Non-pigmented ciliary epithelial cell (primary cell): ENCODE measurements at regions not wholly inside any gene's neighbourhood (a gene's known extent, or its start where the extent isn't known, plus 50 kb on each side); places are given as distances from the start of the nearest gene placed in this dataset.

Source experiments
- DNase-seq: peaks from one replicate; pipeline ENCODE4 v3.0.0-alpha.2; 2010; ENCODE audit warnings: low read depth

- DNase-seq = no peak
Observed at GRCh38 chr6:166774770-166775169, 147.7 kb upstream of the RPS6KA2 start.

- no peak for DNase-seq
Observed at GRCh38 chr6:166774292-166774691, 147.2 kb upstream of the RPS6KA2 start.

DNA sequence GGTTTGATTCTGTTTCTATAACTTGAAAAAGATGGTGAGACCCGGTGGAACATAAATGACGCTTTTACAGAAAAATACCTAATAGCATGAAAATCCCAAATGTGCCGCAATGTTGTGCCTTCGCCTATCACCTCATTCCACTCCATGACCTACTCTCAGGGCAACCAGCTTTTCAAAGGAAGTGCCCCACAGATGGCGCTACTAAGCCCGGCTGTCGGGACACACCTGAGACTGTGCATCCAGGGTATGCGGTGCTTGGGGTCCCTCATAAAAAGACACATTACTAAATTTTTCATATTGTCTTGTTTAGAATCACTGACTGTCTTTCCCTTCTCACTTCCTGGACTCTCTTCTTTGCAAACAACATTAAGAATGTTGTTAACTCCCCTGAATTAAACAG, 145.5 kb upstream of the RPS6KA2 start:
- no peak for DNase-seq

GRCh38 chr6:166771701-166772100, 144.7 kb upstream of the RPS6KA2 start:
- no peak for DNase-seq

DNA sequence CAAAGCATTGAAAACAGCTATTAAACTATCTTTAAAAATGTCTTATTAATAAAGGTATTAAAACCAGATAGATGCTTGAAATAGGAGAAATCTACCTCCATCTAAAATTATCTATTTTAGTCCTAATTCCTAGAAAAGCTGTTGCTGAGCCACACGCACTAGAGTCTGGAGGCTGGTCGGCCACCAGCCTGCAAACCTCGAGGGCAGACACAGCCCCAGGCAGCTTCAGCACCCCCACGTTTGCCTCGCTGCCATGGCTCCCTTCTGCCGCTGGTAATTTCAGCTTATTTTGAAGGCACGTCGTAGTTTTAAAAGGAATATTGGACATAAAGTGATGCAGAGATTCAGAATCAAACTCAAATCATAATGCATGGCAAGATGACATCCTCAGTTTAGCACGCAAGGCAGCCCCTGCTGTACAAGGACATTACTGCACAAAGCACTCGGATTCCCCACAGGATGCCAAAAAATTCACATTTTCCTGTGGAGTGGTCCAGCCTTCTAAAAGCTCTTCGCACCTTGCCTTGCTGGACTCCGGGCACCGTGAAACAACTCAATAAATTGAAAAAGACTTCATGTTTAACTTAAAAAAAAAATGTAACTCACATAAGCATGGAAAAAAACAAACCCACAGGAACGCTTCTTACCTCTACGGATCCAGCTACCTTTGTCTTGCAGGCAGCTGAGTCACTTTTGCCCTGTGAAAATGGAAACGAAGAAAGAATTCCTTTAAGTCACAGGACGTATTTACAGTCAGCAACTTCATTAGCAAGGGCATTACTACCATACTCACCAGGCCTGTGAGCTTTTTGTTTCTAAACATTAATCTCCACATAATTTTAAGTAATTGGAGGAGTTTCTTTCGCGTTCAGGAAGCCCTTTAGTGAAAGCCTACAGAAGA, 143.4 kb upstream of the RPS6KA2 start:
- no peak for DNase-seq

DNA sequence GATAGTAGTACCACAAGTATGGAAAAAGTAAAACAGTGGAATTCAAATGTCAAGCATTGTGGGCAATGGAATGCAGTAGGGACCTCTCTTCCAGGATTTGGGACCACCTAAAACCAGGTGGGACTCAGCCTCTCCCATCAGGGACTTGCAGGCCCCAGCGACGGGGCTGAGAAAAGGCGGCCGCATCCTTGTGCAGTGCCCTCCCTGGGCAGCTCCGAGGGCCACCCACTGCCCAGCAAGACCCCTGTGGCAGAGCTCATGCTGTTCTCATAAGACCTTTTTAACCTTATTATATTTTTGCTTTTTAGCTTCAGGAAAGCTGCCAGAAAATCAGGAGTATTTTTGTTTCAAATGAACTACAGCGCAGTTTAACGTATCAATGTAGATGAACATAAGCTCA, 142.6 kb upstream of the RPS6KA2 start:
- no peak for DNase-seq

GRCh38 chr6:166768761-166769160, 141.7 kb upstream of the RPS6KA2 start:
- no peak for DNase-seq

DNA sequence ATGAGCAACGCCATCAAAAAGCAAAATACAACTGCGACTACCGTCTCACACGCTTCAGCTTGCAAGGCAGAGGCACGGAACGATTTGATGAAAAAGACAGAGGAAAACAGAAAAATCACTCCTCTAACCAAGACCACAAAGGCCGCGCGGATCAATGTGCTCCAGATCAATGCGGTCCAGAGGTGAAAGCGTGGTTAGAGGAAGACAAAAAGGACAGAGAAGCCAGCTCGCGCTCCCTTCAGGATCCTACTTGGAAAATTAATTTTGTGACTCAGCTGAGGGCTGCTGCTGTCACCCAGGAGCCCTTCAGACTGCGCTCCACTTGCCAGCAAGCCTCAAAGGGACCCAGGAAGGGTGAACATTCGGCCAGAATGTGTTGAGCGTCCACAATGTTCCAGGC, 140.2 kb upstream of the RPS6KA2 start:
- no peak for DNase-seq

DNA sequence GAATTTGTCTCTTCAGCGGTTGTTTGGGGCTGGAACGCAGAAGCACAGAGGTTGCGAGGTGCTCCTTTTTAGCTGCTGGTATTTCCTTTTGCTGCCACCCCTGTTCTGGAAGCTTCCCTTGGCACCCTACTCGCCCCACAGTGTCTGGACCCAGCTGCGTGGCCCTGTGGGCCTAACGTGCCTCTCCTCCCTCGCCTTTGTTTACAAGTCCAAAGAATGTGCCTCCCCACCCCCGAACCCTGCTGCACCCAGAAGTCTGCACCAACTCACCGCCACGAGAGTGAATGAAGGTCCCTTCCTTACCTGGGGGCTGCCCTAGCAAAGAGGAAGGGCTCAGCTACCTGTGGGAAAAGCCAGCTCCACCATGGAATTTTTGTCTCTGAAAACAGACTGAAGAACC, 139.7 kb upstream of the RPS6KA2 start:
- no peak for DNase-seq

GRCh38 chr6:166765234-166765541, 138.1 kb upstream of the RPS6KA2 start:
- DNase-seq = no peak

DNA sequence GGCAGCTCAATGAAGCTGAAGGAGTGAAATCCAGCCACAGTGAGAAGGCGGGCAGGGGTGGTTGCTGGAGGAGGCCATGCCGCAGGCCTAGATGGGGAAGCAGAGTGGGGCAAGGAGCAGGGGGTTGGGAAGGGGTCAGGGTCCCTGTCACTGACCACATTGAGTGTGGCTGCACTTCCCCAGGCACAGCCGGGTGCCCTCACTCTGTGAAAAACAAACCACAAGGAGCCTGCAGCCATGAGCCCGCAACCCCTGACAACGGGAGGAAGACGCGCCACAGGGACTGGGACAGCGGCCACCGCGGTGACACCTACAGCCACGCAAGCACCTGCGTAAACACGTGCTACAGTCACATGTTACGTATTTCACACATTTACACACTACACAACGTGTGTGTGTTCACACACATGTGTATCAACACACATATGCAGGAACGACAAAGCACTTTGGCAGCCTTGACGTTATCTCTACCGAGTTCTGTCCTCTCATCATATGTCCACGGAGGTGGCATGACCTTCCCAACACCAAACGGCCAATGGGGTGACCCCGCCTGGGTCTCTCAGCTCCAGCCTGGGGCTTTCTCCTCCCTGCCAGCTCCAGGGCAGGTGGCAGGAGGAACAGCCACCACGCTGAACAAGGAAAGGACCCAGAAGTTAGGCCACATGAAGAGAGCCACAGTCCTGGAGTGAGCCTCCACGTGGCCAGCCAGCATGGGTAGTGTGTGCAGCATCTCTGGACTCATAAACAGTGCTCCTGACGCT, 137.6 kb upstream of the RPS6KA2 start:
- DNase-seq = no peak

GRCh38 chr6:166763606-166764472, 136.8 kb upstream of the RPS6KA2 start:
- DNase-seq = no peak

- no peak for DNase-seq
Observed at GRCh38 chr6:166761801-166762200, 134.8 kb upstream of the RPS6KA2 start.

GRCh38 chr6:166760288-166760687, 133.2 kb upstream of the RPS6KA2 start:
- DNase-seq = no peak

GRCh38 chr6:166758136-166758704, 131.2 kb upstream of the RPS6KA2 start:
- DNase-seq = no peak

- no peak for DNase-seq
Observed at GRCh38 chr6:166757232-166758135, 130.4 kb upstream of the RPS6KA2 start.

- DNase-seq = no peak
Observed at GRCh38 chr6:166754218-166755030, 127.4 kb upstream of the RPS6KA2 start.

DNA sequence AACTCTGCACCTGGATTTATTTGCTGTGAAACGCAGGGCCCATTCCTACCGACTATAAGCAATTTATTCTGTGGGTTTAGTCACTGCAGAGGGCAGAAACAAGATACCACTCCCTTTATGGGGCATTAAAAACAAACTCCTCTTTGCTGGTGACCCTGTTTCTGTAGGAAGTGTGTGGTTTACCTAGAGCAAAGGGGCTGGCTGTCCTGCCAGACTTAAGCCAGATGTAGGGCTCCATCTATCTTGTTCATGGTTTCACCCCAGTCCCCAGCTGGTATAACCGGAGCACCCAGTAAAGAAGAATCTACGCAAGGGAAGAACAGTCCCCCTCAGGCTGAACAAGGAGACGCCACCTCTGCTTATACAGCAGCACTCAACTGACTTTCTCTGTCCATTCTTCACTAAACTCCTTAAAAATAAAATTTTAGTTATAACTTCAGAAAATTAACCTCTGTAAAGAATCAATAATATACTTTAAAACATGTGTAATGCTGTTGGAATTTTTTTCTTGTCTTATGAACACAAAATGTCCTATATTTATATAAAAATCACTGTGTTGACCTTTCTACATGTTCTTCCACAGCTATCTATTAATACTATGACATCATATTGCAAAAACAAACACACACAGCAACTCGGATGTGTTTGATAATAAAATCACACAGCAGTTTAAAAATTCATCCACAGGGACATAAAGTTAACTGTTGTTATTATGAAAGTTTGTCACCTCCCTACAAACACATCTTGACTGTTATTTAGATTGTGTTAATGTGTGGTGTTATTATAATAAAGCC, 126.1 kb upstream of the RPS6KA2 start:
- DNase-seq = no peak

DNA sequence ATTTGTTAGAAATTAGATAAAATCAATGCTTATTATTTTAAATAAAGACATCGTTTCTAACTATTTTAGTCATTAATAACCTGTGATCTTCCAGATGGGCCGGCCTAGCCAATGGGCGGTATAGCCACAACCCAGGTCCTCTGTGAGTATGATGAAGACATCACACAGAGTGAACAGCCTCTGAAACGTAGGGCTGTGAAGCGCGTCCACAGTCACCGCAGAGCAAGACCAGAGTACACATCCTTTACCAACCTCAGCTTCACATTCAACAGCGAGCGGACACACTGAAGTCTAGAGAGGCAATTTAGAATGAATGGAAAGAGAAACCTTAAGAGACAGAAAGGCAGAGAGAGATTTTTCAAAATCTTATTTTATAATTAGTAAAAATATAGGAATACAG, 125.0 kb upstream of the RPS6KA2 start:
- DNase-seq = no peak
